Mammary epithelial cell (primary cell): ENCODE measurements at regions not wholly inside any gene's neighbourhood (a gene's known extent, or its start where the extent isn't known, plus 50 kb on each side); places are given as distances from the start of the nearest gene placed in this dataset.

Experiments
- CTCF ChIP-seq, 2 donors: IDR thresholded peaks in 1 of 2; conservative IDR thresholded peaks in 1 of 2; 2 replicates each; pipeline ENCODE4 v1.5.1; 2011 to 2012; ENCODE audit warnings: inconsistent platforms in 2 of 2, low read length in 2 of 2, mild to moderate bottlenecking in 2 of 2, control low read depth in 1 of 2, low read depth in 1 of 2; ENCODE audit not compliant: insufficient read depth in 1 of 2; ENCODE audit errors: extremely low read depth in 1 of 2
- EZH2 ChIP-seq: IDR thresholded peaks from 2 replicates; pipeline ENCODE4 v1.6.1; 2012; ENCODE audit warnings: low read length, inconsistent platforms, borderline replicate concordance

DNA sequence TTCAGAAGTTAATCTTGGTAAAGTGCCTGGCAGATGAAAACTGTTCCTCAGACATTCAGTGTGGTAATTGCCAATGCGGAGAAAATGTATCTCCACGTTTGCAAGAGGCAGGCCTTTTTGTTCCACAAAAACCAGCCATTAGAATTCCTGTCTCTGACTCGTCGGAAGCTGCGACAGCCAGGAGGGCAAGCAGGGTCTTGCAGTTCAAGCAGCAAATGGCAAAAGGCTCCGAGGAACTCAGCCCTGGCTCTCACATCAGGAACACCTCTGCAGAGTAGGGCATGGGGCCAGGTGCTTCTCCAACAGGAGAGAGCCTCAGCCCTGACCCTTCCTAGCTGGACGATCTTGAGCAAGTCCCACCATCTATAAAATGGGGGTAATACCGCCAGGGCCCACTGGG, 69.0 kb upstream of the CPLX2 start:
- TF ChIP-seq CTCF (conservative IDR thresholded peaks at IDR 0.05 in 1 of 2, IDR thresholded peaks at IDR 0.05 in 1 of 2; ENCODE audit: extremely low read depth in 1 of 2, insufficient read depth in 1 of 2, low read depth in 1 of 2, low read length in 2 of 2) (no peak), EZH2 (no peak)
